ENCODE measurements at regions not wholly inside any gene's neighbourhood (a gene's known extent, or its start where the extent isn't known, plus 50 kb on each side); places are given as distances from the start of the nearest gene placed in this dataset.

GRCh38 chr20:11844691-11845090 is 73.0 kb upstream of the BTBD3 start:
- TF ChIP-seq GATA2 (IDR thresholded peaks at IDR 0.05; ENCODE audit: low read depth, low read length), result no peak
- no peak for TF ChIP-seq GATA3 (IDR thresholded peaks at IDR 0.05; ENCODE audit: low read depth, low read length)

Measured in SH-SY5Y (cell line).